HG03571 (cell line): ENCODE measurements at regions not wholly inside any gene's neighbourhood (a gene's known extent, or its start where the extent isn't known, plus 50 kb on each side); places are given as distances from the start of the nearest gene placed in this dataset.
"Not testable (repeated sequence)": the region's sequence is repeated elsewhere in the genome, so short reads cannot be mapped to it uniquely, and the experiment has no call there.

Experiments
- ATAC-seq: cut with Tn5 transposase; IDR thresholded peaks from one replicate; pipeline ENCODE4 v1.9.1; 2021; ENCODE audit not compliant: unreplicated experiment

- ATAC-seq = no peak
Measured at GRCh38 chr1:224061436-224061835, 52.5 kb upstream of the FBXO28 start.

DNA sequence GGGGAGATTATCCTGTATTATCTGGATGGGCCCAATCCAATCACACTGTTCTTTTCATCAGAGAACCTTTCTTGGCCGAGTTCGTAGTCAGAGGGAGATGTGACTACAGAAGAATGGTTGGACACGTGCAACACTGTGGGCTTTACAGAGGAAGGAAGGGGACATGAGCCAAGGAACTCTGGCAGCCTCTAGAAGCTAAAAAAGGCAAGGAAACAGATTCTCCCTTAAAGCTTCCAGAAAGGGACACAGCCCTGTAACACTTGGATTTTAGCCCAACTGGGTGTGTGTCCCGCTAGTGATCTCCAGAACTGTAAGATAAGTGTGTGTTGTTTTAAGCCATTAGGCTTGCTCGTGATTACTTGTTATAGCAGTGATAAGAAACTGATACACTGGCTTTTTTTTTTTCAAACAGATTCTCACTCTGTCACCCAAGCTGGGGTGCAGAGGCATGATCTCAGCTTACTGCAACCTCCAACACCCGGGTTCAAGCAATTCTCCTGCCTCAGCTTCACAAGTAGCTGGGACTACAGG lies 53.9 kb upstream of the FBXO28 start:
- no peak for ATAC-seq

DNA sequence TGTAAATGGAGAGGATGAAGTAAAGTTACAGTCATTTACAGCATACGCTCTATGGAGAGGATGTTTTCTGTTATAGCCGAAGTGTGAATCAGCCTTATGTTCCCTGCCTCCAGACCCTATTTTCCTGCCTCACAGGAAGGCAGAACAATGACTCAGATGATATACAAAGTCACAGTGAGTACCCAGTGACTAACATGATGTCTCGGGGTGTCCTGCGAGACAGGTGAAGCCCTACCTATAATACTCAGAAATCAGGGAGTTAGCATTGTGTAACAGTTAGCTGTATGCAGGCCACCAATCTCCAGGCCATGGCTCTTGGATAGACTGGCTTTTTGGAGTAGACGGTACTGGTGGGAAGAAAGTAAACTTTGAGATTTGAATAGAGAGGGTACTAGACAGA lies 55.6 kb upstream of the FBXO28 start:
- no peak for ATAC-seq

- ATAC-seq = no peak
Measured at GRCh38 chr1:224057461-224058199, 56.3 kb upstream of the FBXO28 start.

DNA sequence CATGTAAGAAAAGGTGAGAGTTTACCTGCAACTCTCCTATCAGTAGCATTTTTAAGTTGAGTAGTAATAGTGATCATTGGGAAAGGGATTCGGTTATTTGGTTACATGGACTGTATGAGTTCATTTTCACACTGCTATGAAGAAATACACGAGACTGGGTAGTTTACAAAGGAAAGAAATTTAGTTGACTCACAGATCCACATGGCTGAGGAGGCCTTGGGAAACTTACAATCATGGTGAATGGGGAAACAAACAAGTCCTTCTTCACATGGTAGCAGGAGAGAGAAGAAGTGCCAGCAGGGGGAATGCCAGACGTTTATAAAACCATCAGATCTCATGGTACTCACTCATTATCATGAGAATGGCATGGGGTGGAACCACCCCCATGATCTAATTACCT lies 59.3 kb upstream of the FBXO28 start:
- ATAC-seq = no peak

DNA sequence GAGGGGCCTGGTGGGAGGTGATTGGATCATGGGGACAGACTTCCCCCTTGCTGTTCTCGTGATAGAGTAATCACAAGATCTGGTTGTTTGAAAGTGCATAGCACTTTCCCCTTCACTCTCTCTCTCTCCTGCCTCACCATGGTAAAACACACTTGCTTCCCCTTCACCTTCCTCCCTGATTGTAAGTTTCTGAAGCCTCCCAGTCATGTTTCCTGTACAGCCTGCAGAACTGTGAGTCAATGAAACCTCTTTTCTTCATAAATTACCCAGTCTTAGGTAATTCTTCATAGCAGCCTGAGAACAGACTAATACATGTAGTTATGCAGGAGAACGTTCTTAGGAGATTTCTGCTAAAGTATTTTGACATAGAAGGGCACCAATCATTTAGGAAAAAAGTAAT lies 59.9 kb upstream of the FBXO28 start:
- ATAC-seq = no peak

- no peak for ATAC-seq
Measured at GRCh38 chr1:224053456-224053855, 60.5 kb upstream of the FBXO28 start.

DNA sequence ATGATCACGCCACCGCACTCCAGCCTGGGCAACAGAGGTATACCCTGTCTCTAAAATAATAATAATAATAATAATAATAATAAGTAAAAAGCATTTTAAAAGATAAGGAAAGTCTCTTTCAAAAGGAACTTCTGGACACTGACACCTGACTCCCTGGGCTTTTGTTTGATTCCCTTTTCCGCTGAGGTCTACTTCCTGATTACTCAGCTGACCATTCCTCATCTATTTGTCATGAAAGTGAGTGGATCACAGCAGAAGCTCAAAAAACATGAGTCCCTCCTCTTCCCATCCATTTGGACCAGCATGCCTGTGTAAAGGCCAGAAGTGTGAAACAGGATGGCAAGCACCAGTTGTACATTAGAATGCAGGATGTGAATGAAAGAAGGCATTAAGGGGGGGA lies 61.1 kb upstream of the FBXO28 start:
- no peak for ATAC-seq

DNA sequence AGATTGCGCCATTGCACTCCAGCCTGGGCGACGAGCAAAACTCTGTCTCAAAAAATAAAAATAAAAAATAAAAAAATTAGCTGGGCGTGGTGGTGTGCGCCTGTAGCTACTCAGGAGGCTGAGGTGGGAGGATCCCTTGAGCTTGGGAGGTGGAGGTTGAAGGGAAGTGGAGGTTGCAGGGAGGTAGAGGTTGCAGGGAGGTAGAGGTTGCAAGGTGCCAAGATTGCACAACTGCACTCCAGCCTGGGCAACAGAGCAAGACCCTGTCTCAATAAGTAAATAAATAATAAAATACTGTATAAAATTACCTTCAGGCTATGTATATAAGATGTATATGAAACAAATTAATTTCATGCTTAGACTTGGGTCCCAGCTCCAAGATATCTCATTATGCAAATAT lies 62.1 kb upstream of the FBXO28 start:
- not testable (repeated sequence) for ATAC-seq

DNA sequence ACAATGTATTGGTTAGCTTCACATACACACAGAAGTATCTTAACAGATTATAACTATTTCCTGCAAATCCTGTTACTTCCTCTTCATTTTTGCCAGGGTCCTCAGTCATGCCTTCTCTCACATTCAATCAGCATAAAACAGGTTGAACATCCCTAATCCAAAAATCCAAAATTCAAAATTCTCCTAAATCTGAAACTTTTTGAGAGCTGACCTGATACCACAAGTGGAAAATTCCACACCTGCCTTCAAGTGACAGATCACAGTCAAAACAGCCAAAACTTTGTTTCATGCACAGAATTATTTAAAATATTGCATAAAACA lies 62.9 kb upstream of the FBXO28 start:
- no peak for ATAC-seq

DNA sequence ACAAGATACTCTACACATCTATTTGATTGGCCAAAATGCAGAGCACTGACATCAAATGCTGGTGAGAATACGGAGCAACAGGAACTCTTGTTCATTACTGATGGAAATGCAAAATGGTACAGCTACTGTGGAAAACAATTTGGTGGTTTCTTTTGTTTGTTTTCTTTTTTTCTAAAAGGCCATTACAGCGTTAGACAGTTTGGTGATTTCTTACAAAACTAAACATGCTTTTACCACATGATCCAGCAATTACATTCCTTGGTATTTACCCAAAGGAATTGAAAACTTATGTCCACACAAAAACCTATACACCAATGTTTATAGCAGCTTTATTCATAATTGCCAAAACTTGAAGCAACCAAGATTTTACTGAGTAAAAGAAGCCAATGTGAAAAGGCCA lies 66.4 kb upstream of the FBXO28 start:
- no peak for ATAC-seq

DNA sequence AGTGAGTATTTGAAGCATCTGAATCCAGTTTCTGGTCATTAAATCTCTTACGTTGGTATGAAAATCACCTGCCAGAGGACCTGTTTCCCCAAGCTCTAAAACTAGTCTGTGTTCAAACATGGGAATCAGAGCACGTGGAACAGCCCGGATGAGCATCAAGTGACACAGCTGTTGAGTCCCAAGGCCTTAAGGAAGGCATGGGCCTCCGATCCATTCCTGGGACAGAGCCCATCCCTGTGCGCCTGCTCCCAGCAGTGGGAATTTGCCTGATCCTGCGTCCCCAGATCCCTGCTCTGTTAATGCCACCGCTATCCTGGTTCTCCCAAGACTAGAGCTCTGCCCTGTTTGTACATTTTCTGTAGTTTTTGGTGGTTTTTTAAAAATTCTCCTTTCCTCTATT lies 68.4 kb upstream of the FBXO28 start:
- ATAC-seq = no peak

GRCh38 chr1:224044420-224044819 lies 69.5 kb upstream of the FBXO28 start:
- ATAC-seq = no peak

DNA sequence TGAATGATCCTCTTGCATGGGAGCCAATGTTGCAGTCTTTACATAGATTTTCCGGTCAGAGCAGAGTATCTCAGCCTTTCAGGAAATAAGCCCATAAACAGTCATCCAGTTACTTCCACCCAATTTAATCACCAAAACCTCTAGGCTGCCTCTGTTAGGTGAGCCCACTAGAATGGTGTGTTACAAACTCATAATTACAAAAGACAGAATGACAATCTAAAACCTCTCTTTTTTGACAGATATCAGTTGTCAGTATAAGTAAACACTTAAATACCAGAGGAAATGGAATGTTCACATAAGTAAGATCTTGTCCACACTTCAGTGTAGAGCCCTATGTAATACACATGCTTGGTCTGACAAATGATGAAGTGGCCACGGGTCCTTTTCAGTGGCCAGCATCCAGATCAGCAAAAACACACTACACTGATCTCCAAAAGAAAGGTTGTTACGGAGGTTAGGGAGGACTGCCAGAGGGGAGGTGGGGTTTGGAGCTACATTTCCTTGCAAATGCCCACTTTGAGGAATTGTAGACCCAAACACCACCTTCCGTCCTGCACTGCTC lies 71.3 kb upstream of the FBXO28 start:
- ATAC-seq = no peak

DNA sequence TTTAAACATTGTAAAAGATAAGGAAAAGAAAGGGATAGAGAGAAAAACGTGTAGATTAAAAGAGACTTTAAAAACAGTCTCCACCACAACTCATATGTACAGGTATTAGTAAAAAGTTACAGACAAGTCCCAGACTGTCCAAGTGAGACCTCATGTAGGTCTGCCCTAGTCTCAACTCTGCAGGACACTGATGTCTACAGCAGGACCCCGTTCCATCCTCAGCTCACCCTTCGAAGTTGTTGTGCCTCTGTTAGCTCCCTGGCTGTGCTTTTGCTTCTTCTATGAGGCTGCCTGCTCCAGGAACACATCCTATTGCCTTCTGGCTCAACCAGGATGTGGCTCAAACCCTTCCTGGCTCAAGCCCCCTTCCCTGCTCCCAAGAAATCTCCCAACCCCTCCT lies 72.9 kb upstream of the FBXO28 start:
- no peak for ATAC-seq

DNA sequence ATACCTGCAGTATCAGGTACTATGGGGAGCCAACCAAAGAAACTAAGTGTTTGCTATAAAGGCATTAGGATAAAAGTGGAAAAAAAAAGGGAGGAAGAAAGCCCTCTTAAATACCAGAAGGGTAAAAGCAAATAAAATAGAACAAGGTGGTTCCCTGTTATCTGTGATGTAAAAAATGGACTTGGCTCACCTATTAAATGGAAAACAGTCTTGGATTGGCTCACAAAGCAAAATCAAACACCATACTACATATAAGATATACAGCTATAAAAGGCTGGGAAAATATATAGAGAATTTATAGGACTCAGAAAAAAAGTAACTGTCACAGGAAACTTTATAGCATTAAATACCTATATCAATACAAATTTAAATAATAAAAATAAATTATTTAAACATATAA lies 73.5 kb upstream of the FBXO28 start:
- not testable (repeated sequence) for ATAC-seq

GRCh38 chr1:224040006-224040405 lies 73.9 kb upstream of the FBXO28 start:
- not testable (repeated sequence) for ATAC-seq

GRCh38 chr1:224038832-224039231 lies 75.1 kb upstream of the FBXO28 start:
- ATAC-seq = not testable (repeated sequence)

DNA sequence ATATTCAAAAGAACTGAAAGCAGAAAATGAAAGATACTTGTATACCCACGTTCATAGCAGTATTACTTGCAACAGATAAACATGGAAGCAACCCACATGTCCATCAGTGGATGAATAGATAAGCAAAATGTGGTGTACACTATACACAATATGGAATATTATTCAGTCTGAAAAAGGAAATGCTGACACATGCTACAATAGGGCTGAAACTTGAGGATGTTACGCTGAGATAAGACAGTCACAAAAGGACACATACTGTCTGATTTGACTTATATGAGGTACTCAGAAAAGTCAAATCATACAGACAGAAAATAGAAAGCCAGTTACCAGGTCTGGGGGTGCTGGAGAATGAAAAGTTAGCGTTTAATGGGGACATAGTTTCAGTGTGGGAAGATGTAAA lies 76.5 kb upstream of the FBXO28 start:
- not testable (repeated sequence) for ATAC-seq

GRCh38 chr1:224032608-224033276 lies 81.2 kb upstream of the FBXO28 start:
- ATAC-seq = not testable (repeated sequence)

DNA sequence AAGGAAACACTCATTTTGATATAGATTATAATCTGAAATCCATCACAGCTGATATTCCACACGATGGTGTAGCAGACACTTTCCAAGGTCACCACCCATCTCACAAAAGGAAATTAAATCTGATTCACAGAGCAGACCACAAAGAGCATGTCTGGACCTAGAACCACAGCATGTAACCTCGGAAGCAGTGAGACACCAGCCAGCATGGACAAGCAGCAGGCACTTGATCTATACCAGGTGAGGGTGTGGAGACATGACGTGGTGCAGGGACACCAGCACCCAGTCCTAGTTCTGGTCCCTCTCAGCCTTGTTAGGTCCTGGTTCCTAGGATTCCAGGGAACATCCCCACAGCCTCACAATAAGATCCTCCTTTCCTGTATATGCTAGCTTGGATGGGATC lies 81.9 kb upstream of the FBXO28 start:
- ATAC-seq = not testable (repeated sequence)

DNA sequence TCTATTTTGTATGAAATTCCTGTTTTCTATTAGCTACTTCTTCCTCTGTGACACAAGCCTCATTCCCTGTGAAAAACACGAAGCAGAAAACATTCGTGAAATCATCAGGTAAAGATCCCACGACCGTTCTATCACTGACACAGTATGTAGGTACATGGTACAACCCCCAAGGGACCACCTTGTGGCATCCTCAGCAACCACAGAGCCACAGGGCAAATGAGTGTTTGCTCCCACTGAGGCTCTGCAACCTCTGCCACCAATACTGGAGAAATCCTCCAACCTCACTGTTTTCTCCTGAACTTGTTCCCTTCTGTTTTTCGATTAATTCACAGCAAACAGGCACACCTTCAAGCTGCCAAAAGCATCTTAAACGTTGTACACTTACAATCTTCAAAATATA lies 83.7 kb upstream of the FBXO28 start:
- not testable (repeated sequence) for ATAC-seq
